Neural crest cell (in vitro differentiated cells): ENCODE measurements at regions not wholly inside any gene's neighbourhood (a gene's known extent, or its start where the extent isn't known, plus 50 kb on each side); places are given as distances from the start of the nearest gene placed in this dataset.

Experiments
- DNase-seq: peaks from one replicate; pipeline ENCODE4 v3.0.0; 2021; ENCODE audit warnings: low read depth, mixed read lengths, low spot score
- H3K27ac Mint-ChIP-seq: one replicate; pipeline ENCODE4 v1.8.0; 2021; ENCODE audit warnings: mild to moderate bottlenecking, mixed read lengths; ENCODE audit not compliant: unreplicated experiment
- H3K27me3 Mint-ChIP-seq: 2 replicates; pipeline ENCODE4 v1.8.0; 2021; ENCODE audit warnings: low read depth, mild to moderate bottlenecking, mixed read lengths
- H3K36me3 Mint-ChIP-seq: 2 replicates; pipeline ENCODE4 v1.8.0; 2021; ENCODE audit warnings: low read depth, mild to moderate bottlenecking, mixed read lengths
- H3K4me1 Mint-ChIP-seq: 2 replicates; pipeline ENCODE4 v1.8.0; 2021; ENCODE audit warnings: mixed read lengths
- H3K4me3 Mint-ChIP-seq: one replicate; pipeline ENCODE4 v1.8.0; 2021; ENCODE audit warnings: mild to moderate bottlenecking, mixed read lengths
- H3K9me3 Mint-ChIP-seq: 2 replicates; pipeline ENCODE4 v1.8.0; 2021; ENCODE audit warnings: mixed read lengths
- CTCF ChIP-seq: fragments of 200-600 bp; sonication (generic); conservative IDR thresholded peaks from 2 replicates; pipeline ENCODE4 v1.5.0; 2021; ENCODE audit warnings: antibody characterized with exemption, mild to moderate bottlenecking

- Mint-ChIP-seq H3K27ac (no peak overlapping the region), H3K4me3 (no peak overlapping the region), H3K36me3 (no peaks in the 10 kb centered on the region), H3K27me3 (no peaks in the 10 kb centered on the region), H3K4me1 (no peaks in the 10 kb centered on the region), H3K9me3 (peaks cover 7% of the 10 kb centered on the region)
- no peak for TF ChIP-seq CTCF
- no peak for DNase-seq
Observed at GRCh38 chr6:85396159-85396808, 53.6 kb upstream of the NT5E start.

GRCh38 chr6:85395746-85396145 is 54.1 kb upstream of the NT5E start:
- TF ChIP-seq CTCF = no peak
- H3K27ac Mint-ChIP-seq = no peak overlapping the region
- H3K4me1 Mint-ChIP-seq = no peaks in the 10 kb centered on the region
- H3K27me3 Mint-ChIP-seq = no peaks in the 10 kb centered on the region
- no peak overlapping the region for H3K4me3 Mint-ChIP-seq
- no peaks in the 10 kb centered on the region for H3K36me3 Mint-ChIP-seq
- no peak for DNase-seq
- H3K9me3 Mint-ChIP-seq = peaks cover 7% of the 10 kb centered on the region

- peaks cover 7% of the 10 kb centered on the region for H3K9me3 Mint-ChIP-seq
- no peak for TF ChIP-seq CTCF
- H3K4me1 Mint-ChIP-seq = no peaks in the 10 kb centered on the region
- no peak overlapping the region for H3K27ac Mint-ChIP-seq
- H3K4me3 Mint-ChIP-seq = no peak overlapping the region
- DNase-seq = no peak
- H3K36me3 Mint-ChIP-seq = no peaks in the 10 kb centered on the region
- H3K27me3 Mint-ChIP-seq = no peaks in the 10 kb centered on the region
Observed at GRCh38 chr6:85394853-85395538, 54.9 kb upstream of the NT5E start.

GRCh38 chr6:85394199-85394598 is 55.7 kb upstream of the NT5E start:
- H3K4me3 Mint-ChIP-seq = no peak overlapping the region
- H3K27ac Mint-ChIP-seq = no peak overlapping the region
- no peaks in the 10 kb centered on the region for H3K36me3 Mint-ChIP-seq
- no peak for TF ChIP-seq CTCF
- no peak for DNase-seq
- no peaks in the 10 kb centered on the region for H3K27me3 Mint-ChIP-seq
- peaks cover 7% of the 10 kb centered on the region for H3K9me3 Mint-ChIP-seq
- no peaks in the 10 kb centered on the region for H3K4me1 Mint-ChIP-seq

GRCh38 chr6:85392379-85392778 is 57.5 kb upstream of the NT5E start:
- no peaks in the 10 kb centered on the region for H3K27me3 Mint-ChIP-seq
- H3K27ac Mint-ChIP-seq = no peak overlapping the region
- H3K4me3 Mint-ChIP-seq = no peak overlapping the region
- H3K9me3 Mint-ChIP-seq = peaks cover 7% of the 10 kb centered on the region
- peaks cover 5% of the 10 kb centered on the region for H3K4me1 Mint-ChIP-seq
- no peak for TF ChIP-seq CTCF
- DNase-seq = no peak
- H3K36me3 Mint-ChIP-seq = no peaks in the 10 kb centered on the region
